PC-3 (cell line): ENCODE measurements at regions not wholly inside any gene's neighbourhood (a gene's known extent, or its start where the extent isn't known, plus 50 kb on each side); places are given as distances from the start of the nearest gene placed in this dataset.

Source experiments
- EZH2 ChIP-seq: fragments of 300-600 bp; sonication (generic); IDR thresholded peaks from one replicate; pipeline ENCODE4 v1.6.1; 2017; ENCODE audit warnings: antibody characterized with exemption, mild to moderate bottlenecking, low read length; ENCODE audit not compliant: unreplicated experiment
- EZH2phosphoT487 ChIP-seq: fragments of 300-600 bp; sonication (generic); IDR thresholded peaks from 2 replicates; pipeline ENCODE4 v1.6.1; 2018; ENCODE audit warnings: mild to moderate bottlenecking, antibody characterized with exemption, low read length, borderline replicate concordance
- TF ChIP-seq, protein P1 (sequence below): fragments of 300-600 bp; sonication (generic); conservative IDR thresholded peaks from 2 replicates; pipeline ENCODE4 v1.5.1; 2017; ENCODE audit warnings: antibody characterized with exemption, low read depth, mild to moderate bottlenecking, low read length

DNA sequence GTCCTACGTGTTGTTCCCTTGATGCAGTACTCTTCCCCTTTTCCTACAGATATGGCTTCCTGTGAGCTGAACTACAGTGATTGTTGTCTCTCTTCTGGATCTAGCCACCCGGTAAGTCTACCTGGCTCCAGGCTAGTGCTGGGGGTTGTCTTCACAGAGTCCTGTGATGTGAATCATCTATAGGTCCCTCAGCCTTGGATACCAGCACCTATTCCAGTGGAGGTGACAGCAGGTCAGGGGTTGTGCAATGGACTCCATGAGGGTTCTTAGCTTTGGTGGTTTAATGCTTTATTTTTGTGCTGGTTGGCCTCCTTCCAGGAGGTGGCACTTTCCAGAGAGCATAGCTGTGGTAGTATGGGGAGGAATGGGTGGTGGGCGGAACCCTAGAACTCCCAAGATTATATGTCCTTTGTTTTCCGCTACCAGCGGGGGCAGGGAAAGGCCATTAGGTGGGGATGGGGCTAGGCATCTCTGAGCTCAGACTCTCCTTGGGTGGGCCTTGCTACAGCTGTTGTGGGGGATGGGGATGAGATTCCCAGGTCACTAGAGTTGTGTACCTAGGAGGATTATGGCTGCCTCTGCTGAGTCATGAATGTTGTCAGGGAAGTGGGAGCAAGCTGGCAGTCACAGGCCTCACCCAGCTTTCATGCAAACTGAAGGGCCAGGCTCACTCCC is 121.4 kb upstream of the ANKRD50 start:
- TF ChIP-seq, protein P1, sequence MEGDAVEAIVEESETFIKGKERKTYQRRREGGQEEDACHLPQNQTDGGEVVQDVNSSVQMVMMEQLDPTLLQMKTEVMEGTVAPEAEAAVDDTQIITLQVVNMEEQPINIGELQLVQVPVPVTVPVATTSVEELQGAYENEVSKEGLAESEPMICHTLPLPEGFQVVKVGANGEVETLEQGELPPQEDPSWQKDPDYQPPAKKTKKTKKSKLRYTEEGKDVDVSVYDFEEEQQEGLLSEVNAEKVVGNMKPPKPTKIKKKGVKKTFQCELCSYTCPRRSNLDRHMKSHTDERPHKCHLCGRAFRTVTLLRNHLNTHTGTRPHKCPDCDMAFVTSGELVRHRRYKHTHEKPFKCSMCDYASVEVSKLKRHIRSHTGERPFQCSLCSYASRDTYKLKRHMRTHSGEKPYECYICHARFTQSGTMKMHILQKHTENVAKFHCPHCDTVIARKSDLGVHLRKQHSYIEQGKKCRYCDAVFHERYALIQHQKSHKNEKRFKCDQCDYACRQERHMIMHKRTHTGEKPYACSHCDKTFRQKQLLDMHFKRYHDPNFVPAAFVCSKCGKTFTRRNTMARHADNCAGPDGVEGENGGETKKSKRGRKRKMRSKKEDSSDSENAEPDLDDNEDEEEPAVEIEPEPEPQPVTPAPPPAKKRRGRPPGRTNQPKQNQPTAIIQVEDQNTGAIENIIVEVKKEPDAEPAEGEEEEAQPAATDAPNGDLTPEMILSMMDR = no peak
- TF ChIP-seq EZH2phosphoT487 (no peak), EZH2 (no peak)
